GM21367 (cell line): ENCODE measurements at regions not wholly inside any gene's neighbourhood (a gene's known extent, or its start where the extent isn't known, plus 50 kb on each side); places are given as distances from the start of the nearest gene placed in this dataset.

Experiments used
- ATAC-seq: cut with Tn5 transposase; IDR thresholded peaks from one replicate; pipeline ENCODE4 v1.9.1; 2021; ENCODE audit not compliant: unreplicated experiment

DNA sequence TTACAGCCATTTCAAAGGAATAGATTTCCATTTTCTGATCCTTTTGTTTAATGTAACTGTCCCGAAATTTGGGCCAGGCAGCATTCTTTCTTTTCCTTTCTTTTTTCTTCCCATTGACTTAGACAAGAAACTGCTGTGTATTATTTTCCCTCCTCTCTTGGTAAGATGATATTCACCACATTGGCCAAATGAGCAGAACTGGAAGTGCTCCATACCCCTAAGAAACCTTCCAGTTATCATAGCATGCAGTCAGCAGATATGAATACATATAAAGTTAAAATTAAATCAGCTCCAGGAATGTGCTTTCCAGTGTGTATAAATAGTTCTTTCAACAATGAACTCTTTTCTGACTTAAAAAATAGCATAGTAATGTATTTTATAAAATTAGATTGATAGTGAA, 168.5 kb upstream of the GAS1 start:
- ATAC-seq = no peak

- ATAC-seq = no peak
These were observed 169.2 kb upstream of the GAS1 start for GRCh38 chr9:87116492-87116891.

DNA sequence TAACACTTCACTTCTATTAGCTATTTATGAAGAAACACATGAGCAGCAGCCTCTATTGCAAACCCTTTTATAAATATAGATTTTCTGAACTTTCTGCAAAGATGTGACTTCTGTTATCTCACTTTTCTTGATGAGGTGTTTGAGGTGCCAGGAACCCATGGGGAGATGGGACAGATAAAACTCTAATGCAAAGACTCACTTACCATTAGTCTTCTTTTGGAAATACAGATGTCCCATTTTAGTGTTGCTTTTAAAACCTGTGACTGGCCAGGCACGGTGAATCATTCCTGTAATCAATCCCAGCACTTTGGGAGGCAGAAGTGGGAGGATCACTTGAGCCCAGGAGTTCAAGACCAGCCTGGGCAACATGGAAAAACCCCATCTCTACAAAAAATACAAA, 171.3 kb upstream of the GAS1 start:
- no peak for ATAC-seq

GRCh38 chr9:87119328-87119881, 172.1 kb upstream of the GAS1 start:
- ATAC-seq = no peak

DNA sequence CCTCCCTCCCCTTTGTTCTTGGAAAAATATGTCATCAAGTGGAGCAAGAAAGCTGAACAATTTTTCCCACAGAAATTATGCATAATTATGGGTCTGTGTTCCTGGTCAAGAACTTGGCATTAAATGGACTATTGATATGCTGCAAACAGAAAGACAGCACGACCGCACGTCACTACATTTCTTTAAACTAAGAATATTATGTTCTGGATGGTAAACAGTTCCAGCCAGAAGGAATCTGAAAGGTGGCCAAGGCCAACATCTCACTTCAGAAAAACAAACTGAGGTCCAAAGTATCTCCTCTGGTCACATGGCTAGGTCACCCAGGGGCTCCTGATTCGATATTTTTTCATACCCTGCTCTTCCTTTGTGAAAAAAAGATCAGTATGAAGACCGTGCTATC, 173.3 kb upstream of the GAS1 start:
- no peak for ATAC-seq

- no peak for ATAC-seq
These were observed 175.8 kb upstream of the GAS1 start for GRCh38 chr9:87122947-87123685.

GRCh38 chr9:87123830-87124229, 176.5 kb upstream of the GAS1 start:
- ATAC-seq = no peak

- no peak for ATAC-seq
These were observed 178.5 kb upstream of the GAS1 start for GRCh38 chr9:87125819-87126218.

GRCh38 chr9:87127543-87127942, 180.2 kb upstream of the GAS1 start:
- ATAC-seq = no peak

DNA sequence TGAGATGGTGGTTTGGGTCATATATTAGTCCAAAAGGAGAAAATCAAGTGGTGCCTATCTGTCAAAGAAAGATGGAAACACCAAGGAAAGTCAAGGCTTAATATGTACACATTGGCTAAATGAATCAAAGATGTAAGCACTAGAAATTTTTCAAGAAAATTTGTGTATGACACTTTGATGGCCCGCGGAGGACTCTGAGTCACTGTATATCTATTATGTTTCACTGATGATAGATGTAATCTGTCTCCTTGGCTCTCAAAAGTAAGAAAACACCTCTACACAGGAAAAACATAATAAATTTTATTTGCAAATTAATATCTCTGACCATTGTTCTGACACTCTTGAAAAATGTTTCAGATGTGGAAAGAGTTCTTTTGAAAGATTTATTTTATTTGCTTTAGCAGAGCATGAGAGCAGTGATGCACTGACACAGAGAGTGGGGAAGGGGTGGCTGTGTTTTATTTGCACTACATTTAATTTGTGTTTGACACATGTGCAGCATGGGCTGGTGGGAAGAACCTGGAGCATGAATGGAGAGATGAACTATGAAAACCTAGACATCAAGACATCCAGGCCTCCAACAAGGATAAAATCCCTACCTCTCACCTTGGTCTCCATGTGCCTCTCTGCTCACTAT, 180.8 kb upstream of the GAS1 start:
- no peak for ATAC-seq

DNA sequence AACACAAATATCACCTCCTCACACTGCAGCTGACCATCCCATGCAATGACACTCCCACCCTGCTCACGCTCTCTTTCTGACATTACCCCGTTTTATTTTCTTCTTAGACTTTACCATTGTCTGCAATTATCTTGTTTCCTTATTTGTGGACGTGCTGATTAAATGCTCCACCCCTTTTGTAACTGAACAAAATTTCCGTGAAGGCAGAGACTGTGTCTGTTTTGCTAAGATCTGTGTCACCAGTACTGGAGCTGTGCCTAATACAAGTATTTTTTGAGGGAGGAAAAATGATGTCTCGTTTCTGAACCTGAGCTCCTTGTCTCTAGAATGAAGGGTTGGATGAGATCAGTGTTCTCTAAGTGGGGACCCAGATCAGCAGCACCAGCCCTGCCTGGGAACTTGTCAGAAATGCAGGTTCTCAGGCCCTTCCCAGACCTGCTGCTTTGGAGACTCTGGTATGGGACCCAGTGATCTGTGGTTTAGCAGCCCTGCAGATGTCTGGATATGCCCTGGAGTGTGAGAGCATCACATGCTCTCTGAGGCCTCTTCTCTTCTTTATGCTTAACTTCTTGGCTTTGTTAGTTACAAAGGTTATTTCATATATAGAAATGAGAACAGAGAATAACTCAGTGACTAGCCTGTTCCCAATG, 181.7 kb upstream of the GAS1 start:
- no peak for ATAC-seq

GRCh38 chr9:87135074-87135473, 187.8 kb upstream of the GAS1 start:
- no peak for ATAC-seq

DNA sequence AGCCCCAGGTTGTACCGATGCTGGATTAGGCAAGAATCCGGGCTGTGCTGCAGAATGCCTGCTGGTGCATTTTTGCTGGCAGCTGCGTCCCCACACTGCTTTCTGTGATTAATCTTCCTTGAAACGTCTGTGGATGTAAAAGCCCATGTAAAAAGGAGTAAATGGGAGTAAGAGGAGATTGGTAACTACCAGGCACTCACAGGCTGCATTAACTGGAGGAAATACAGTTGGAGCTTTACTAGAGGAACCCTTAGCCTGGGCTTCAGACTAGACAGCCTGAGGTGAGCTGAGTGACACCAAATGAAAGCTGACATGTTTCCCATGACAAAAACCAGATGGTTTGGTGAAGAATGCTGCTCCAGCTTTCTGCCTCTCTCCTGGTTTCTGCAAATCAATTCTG, 190.4 kb upstream of the GAS1 start:
- ATAC-seq = no peak

GRCh38 chr9:87138128-87139040, 191.1 kb upstream of the GAS1 start:
- no peak for ATAC-seq

DNA sequence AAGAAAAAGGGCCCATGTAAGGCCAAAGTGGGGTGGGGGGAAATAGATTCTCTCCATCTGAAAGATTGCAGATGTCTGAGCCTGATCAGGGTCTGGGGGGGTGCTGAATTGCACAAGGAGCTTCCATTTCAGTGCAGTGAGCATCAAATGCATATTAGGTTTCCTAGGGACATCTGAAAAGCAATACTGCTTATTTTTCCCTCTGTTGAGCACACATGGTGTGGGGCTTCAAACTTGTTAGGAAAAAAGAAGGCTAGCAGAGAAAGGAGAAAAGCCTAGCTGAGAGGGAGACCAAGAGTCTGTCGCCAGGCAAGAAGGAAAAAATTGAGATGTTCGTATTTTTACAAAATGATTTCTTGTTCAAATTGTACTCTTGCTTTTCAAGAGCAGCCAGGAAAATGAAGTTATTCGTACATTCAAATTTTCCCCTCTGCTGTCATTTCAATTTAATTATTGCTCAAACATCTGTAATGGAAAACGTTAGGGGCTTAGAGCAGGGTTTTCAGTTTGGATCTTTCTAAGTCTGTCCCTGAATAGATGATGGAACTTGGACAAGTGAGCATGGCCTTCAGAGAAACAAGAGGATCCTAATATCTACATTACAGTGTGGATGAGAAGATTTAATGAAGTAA, 191.9 kb upstream of the GAS1 start:
- no peak for ATAC-seq

DNA sequence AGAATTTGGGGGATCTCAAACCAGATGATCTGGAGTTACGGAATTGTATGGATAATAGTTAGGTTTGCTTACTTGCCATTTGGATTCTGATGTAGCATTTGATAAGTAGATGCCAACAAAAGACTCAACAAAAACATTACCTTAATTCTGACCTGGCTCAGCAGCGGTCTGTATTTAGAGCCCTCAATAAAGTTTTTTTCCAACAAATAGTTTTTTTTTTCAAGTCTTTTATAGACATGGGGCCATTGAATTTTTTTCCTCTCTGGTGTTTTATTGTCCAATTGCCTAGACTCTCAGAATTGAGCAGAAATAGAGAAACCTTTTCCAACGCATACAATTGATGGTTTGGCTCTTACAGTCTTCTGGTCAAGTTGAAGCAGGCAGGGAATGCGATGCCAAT, 192.8 kb upstream of the GAS1 start:
- no peak for ATAC-seq

GRCh38 chr9:87140605-87141109, 193.4 kb upstream of the GAS1 start:
- ATAC-seq = no peak

DNA sequence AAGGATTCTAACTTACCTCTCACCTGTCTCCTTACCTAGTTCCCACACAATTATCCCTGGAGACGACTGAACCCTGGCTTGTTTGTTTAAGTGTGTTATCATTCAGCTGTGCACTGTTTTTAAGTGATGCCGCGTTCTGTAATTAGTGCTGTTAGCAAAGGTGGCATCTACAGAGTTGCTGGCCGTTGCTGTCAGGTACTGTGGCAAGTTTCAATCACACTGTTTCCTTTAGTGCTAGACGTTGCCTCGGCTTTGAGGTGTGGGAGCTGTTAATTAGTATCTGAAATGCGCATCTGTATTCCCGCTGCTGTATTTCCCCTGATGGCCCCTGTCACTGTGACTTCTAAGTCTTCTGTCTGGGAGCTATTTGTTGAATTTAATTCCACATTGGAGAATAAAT, 193.8 kb upstream of the GAS1 start:
- no peak for ATAC-seq

DNA sequence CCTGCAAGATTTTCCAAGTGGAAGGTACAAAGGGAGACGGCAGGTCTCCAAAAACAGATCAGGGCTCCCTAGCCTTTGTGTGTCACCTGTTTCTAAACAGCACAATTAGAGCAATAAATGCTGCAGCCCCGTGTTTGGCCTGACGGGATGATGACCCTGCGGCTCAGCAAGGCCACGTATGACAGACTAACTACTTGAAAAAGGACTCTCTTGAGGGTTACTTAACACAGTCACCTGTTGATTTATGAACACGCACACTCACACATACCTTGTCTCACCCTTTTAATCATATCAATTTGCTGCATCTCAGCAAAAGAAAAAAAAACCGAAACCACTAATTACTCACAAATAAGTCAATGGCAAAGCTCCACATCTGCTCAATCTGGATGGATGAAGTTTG, 199.6 kb upstream of the GAS1 start:
- no peak for ATAC-seq

GRCh38 chr9:87147839-87148238, 200.5 kb upstream of the GAS1 start:
- ATAC-seq = no peak
